GM12878 (cell line): ENCODE measurements at regions not wholly inside any gene's neighbourhood (a gene's known extent, or its start where the extent isn't known, plus 50 kb on each side); places are given as distances from the start of the nearest gene placed in this dataset.

Experiments
- POLR2A ChIP-seq: IDR thresholded peaks from 2 replicates; pipeline ENCODE4 v1.6.1; 2011; ENCODE audit warnings: low read depth, mild to moderate bottlenecking, low read length
- TCF12 ChIP-seq: IDR thresholded peaks from 2 replicates; pipeline ENCODE4 v1.6.1; 2011; ENCODE audit warnings: low read depth, mild to moderate bottlenecking, low read length
- ZZZ3 ChIP-seq: IDR thresholded peaks from 2 replicates; pipeline ENCODE4 v1.6.1; 2011; ENCODE audit warnings: low read depth; ENCODE audit not compliant: control insufficient read depth, insufficient read length
- TF ChIP-seq, protein P1 (sequence below), 3 experiments: IDR thresholded peaks in 2 of 3; conservative IDR thresholded peaks in 1 of 3; 2 replicates each; pipeline ENCODE4 v1.5.1; 2011; ENCODE audit warnings: low read depth in 3 of 3, low read length in 3 of 3, mild to moderate bottlenecking in 3 of 3, control low read depth in 2 of 3, moderate library complexity in 2 of 3, inconsistent platforms in 1 of 3, mixed read lengths in 1 of 3; ENCODE audit not compliant: control insufficient read depth in 2 of 3, insufficient read depth in 1 of 3; ENCODE audit errors: extremely low read depth in 1 of 3

DNA sequence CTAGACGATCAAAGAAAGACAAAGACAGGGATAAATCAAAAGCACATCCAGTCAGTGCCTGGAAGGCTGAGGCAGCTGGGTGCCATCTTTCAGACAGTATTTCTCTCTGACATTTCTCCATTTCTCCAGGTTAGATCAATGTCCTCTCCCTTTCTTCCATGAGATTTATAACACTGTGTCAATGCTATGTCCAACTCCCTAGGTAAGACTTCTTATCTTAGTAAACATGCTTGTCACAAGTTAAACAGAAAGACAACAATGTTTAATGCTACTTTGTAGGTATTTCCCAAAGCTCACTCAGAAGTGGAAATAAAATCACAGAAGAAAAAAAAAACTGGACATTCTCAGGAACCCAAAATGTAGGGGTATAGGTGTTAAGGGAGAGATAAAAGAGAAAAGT lies 113.9 kb downstream of the GPR63 start:
- TF ChIP-seq TCF12, result no peak
- TF ChIP-seq ZZZ3, result no peak
- TF ChIP-seq POLR2A, result no peak
- TF ChIP-seq, protein P1, sequence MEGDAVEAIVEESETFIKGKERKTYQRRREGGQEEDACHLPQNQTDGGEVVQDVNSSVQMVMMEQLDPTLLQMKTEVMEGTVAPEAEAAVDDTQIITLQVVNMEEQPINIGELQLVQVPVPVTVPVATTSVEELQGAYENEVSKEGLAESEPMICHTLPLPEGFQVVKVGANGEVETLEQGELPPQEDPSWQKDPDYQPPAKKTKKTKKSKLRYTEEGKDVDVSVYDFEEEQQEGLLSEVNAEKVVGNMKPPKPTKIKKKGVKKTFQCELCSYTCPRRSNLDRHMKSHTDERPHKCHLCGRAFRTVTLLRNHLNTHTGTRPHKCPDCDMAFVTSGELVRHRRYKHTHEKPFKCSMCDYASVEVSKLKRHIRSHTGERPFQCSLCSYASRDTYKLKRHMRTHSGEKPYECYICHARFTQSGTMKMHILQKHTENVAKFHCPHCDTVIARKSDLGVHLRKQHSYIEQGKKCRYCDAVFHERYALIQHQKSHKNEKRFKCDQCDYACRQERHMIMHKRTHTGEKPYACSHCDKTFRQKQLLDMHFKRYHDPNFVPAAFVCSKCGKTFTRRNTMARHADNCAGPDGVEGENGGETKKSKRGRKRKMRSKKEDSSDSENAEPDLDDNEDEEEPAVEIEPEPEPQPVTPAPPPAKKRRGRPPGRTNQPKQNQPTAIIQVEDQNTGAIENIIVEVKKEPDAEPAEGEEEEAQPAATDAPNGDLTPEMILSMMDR (IDR thresholded peaks at IDR 0.05 in 2 of 3, conservative IDR thresholded peaks at IDR 0.05 in 1 of 3; ENCODE audit: control insufficient read depth in 2 of 3, extremely low read depth in 1 of 3, insufficient read depth in 1 of 3, low read depth in 3 of 3, low read length in 3 of 3), result no peak
